ENCODE measurements at regions not wholly inside any gene's neighbourhood (a gene's known extent, or its start where the extent isn't known, plus 50 kb on each side); places are given as distances from the start of the nearest gene placed in this dataset.

- Histone ChIP-seq H3K27me3 (no peaks in the 10 kb centered on the region), H3K4me3 (no peak overlapping the region), H3K4me1 (no peaks in the 10 kb centered on the region), H3K9me3 (no peaks in the 10 kb centered on the region), H3K36me3 (no peaks in the 10 kb centered on the region), H3K27ac (no peak overlapping the region)
- TF ChIP-seq, protein P1, sequence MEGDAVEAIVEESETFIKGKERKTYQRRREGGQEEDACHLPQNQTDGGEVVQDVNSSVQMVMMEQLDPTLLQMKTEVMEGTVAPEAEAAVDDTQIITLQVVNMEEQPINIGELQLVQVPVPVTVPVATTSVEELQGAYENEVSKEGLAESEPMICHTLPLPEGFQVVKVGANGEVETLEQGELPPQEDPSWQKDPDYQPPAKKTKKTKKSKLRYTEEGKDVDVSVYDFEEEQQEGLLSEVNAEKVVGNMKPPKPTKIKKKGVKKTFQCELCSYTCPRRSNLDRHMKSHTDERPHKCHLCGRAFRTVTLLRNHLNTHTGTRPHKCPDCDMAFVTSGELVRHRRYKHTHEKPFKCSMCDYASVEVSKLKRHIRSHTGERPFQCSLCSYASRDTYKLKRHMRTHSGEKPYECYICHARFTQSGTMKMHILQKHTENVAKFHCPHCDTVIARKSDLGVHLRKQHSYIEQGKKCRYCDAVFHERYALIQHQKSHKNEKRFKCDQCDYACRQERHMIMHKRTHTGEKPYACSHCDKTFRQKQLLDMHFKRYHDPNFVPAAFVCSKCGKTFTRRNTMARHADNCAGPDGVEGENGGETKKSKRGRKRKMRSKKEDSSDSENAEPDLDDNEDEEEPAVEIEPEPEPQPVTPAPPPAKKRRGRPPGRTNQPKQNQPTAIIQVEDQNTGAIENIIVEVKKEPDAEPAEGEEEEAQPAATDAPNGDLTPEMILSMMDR (IDR thresholded peaks at IDR 0.05): no peak
- TF ChIP-seq POLR2A (IDR thresholded peaks at IDR 0.05): no peak
- DNase-seq: no peak
- intact Hi-C loops (cut with DNase I): no loop called here
- WGBS, 2 donors: 58 to 66% methylated on average over 3 of the region's 3 CpGs
These were observed 151.4 kb upstream of the FOXP2 start for GRCh38 chr7:114263219-114263618.

DNA sequence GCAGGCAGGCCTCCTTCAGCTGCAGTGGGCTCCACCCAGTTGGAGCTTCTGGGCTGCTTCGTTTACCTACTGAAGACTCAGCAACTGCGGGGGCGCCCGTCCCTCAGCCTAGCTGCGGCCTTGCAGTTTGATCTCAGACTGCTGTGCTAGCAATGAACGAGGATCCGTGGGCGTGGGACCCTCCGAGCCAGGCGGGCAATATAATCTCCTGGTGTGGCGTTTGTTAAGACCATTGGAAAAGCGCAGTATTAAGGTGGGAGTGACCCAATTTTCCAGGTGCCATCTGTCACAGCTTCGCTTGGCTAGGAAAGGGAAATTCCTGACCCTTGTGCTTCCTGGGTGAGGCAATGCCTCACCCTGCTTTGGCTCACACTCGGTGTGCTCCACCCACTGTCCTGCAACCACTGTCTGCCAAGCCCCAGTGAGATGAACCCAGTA lies 159.2 kb upstream of the FOXP2 start:
- Histone ChIP-seq H3K27ac (no peak overlapping the region), H3K4me3 (no peak overlapping the region), H3K27me3 (no peaks in the 10 kb centered on the region), H3K4me1 (no peaks in the 10 kb centered on the region), H3K36me3 (no peaks in the 10 kb centered on the region), H3K9me3 (no peaks in the 10 kb centered on the region)
- WGBS, 2 donors: 69 to 88% methylated on average over 2 to 11 of the region's 14 CpGs
- DNase-seq: no peak
- no peak for TF ChIP-seq POLR2A (IDR thresholded peaks at IDR 0.05)
- TF ChIP-seq, protein P1 (IDR thresholded peaks at IDR 0.05): no peak
- intact Hi-C loops (cut with DNase I): no loop called here

- H3K4me3 ChIP-seq: no peak overlapping the region
- no peaks in the 10 kb centered on the region for H3K9me3 ChIP-seq
- no peaks in the 10 kb centered on the region for H3K4me1 ChIP-seq
- WGBS, 2 donors: 70 to 81% methylated on average over 3 of the region's 3 CpGs
- DNase-seq: no peak
- no peaks in the 10 kb centered on the region for H3K36me3 ChIP-seq
- TF ChIP-seq, protein P1 (IDR thresholded peaks at IDR 0.05): no peak
- TF ChIP-seq POLR2A (IDR thresholded peaks at IDR 0.05): no peak
- intact Hi-C loops (cut with DNase I): no loop called here
- no peaks in the 10 kb centered on the region for H3K27me3 ChIP-seq
- H3K27ac ChIP-seq: no peak overlapping the region
These were observed 171.0 kb upstream of the FOXP2 start for GRCh38 chr7:114243646-114244045.

GRCh38 chr7:114242992-114243507 lies 171.6 kb upstream of the FOXP2 start:
- Histone ChIP-seq H3K27ac (no peak overlapping the region), H3K9me3 (no peaks in the 10 kb centered on the region), H3K36me3 (no peaks in the 10 kb centered on the region), H3K4me3 (no peak overlapping the region), H3K27me3 (no peaks in the 10 kb centered on the region), H3K4me1 (no peaks in the 10 kb centered on the region)
- 48 to 51% methylated on average over 2 of the region's 2 CpGs for WGBS, 2 donors
- TF ChIP-seq POLR2A (IDR thresholded peaks at IDR 0.05): no peak
- TF ChIP-seq, protein P1 (IDR thresholded peaks at IDR 0.05): no peak
- intact Hi-C loops (cut with DNase I): no loop called here
- no peak for DNase-seq

GRCh38 chr7:114229246-114229645 lies 185.4 kb upstream of the FOXP2 start:
- WGBS, 2 donors: 78 to 82% methylated on average over 1 of the region's 1 CpG
- Histone ChIP-seq H3K27me3 (no peaks in the 10 kb centered on the region), H3K4me3 (no peak overlapping the region), H3K4me1 (no peaks in the 10 kb centered on the region), H3K9me3 (no peaks in the 10 kb centered on the region), H3K27ac (no peak overlapping the region), H3K36me3 (no peaks in the 10 kb centered on the region)
- intact Hi-C loops (cut with DNase I): no loop called here
- DNase-seq: no peak
- TF ChIP-seq, protein P1 (IDR thresholded peaks at IDR 0.05): no peak
- no peak for TF ChIP-seq POLR2A (IDR thresholded peaks at IDR 0.05)

All from esophagus squamous epithelium (tissue), 5 donors.